NT2/D1 (cell line): ENCODE measurements at regions not wholly inside any gene's neighbourhood (a gene's known extent, or its start where the extent isn't known, plus 50 kb on each side); places are given as distances from the start of the nearest gene placed in this dataset.

ENCODE experiments used
- SUZ12 ChIP-seq: IDR thresholded peaks from 2 replicates; pipeline ENCODE4 v1.6.1; 2011; ENCODE audit not compliant: insufficient read length, insufficient read depth; ENCODE audit errors: extremely low read depth
- YY1 ChIP-seq: IDR thresholded peaks from 2 replicates; pipeline ENCODE4 v1.6.1; 2011; ENCODE audit not compliant: insufficient read length, insufficient read depth
- ZNF274 ChIP-seq: IDR thresholded peaks from 2 replicates; pipeline ENCODE4 v1.6.1; 2011; ENCODE audit warnings: mild to moderate bottlenecking, low read depth, low read length

GRCh38 chr13:85717921-85718320 lies 81.3 kb downstream of the SLITRK6 start:
- TF ChIP-seq ZNF274 (no peak), YY1 (no peak), SUZ12 (no peak)
